Esophagus (tissue), 2 donors: ENCODE measurements at regions not wholly inside any gene's neighbourhood (a gene's known extent, or its start where the extent isn't known, plus 50 kb on each side); places are given as distances from the start of the nearest gene placed in this dataset.

Experiments used
- H3K27ac ChIP-seq, 2 donors: one replicate each; pipeline ENCODE4 v1.5.1; 2013; ENCODE audit warnings: low read depth in 2 of 2, mild to moderate bottlenecking in 2 of 2, inconsistent platforms in 1 of 2, low read length in 1 of 2, moderate library complexity in 1 of 2
- H3K27me3 ChIP-seq, 2 donors: one replicate each; pipeline ENCODE4 v1.6.1; 2013; ENCODE audit warnings: low read length in 2 of 2, control low read depth in 1 of 2, mild to moderate bottlenecking in 1 of 2; ENCODE audit not compliant: insufficient read depth in 2 of 2, control insufficient read depth in 1 of 2
- H3K36me3 ChIP-seq, 2 donors: one replicate each; pipeline ENCODE4 v1.6.1; 2013; ENCODE audit warnings: low read length in 1 of 2; ENCODE audit not compliant: control insufficient read depth in 2 of 2, insufficient read depth in 2 of 2
- H3K4me1 ChIP-seq, 2 donors: one replicate each; pipeline ENCODE4 v1.6.1; 2013; ENCODE audit warnings: low read length in 1 of 2; ENCODE audit not compliant: control insufficient read depth in 2 of 2, insufficient read depth in 2 of 2
- H3K4me3 ChIP-seq, 2 donors: one replicate each; pipeline ENCODE4 v1.5.1; 2013; ENCODE audit warnings: low read length in 2 of 2, mild to moderate bottlenecking in 2 of 2, low read depth in 1 of 2, moderate library complexity in 1 of 2
- H3K9me3 ChIP-seq, 2 donors: one replicate each; pipeline ENCODE4 v1.6.1; 2013; ENCODE audit warnings: mild to moderate bottlenecking in 2 of 2, low read depth in 1 of 2, low read length in 1 of 2, moderate library complexity in 1 of 2; ENCODE audit not compliant: control insufficient read depth in 2 of 2, insufficient read depth in 1 of 2
- WGBS, 2 donors: extraction: QIAGEN DNeasy Blood & Tissue Kit; methylation state at CpG; one replicate each; pipeline ENCODE4 v1.1.7; 2013; 5-methylcytosine and 5-hydroxymethylcytosine counted together
- donor health status: healthy with polysubstance abuse.
- donor health status: Bipolar disorder and iron deficiency.

DNA sequence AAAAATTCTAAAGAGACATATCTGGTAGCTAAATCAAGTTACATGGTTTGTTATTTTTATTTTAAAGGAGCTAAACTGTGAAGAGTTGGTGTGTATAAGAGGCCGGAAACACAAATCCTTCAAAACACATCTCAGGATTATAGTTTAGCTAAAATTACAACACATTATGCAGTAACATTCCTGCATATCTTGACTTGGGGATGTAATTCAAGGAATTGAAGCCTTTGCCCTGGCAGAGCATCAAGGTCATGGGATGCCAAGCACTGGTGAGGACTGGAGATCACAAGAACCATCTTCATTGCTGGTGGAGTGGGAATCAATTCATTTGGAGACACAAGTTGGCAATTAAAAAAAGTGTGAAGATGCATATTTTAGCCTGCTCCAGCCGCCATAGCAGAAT, 86.8 kb upstream of the LSM6 start:
- Histone ChIP-seq H3K4me1 (no peaks in the 10 kb centered on the region), H3K27ac (no peak overlapping the region), H3K36me3 (no peaks in the 10 kb centered on the region), H3K4me3 (no peak overlapping the region), H3K27me3 (no peaks in the 10 kb centered on the region), H3K9me3 (no peaks in the 10 kb centered on the region)
- 90 to 95% methylated on average over 2 of the region's 2 CpGs for WGBS, 2 donors

DNA sequence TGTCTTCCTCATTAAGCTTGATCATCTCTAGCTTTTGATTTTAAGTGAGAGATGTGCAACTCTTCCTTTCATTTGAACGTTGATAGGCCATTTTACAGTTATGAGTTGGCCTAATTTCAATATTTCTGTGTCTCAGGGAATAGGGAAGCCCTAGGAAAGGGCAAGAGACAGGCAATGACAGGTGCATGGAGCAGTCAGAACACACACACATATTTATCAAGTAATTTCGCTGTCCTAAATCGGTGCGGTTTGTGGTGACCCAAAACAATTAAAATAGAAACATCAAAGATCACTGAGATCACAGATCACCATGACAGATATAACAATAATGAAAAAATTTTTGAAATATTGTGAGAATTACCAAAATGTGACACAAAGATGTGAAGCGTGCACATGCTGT, 87.7 kb upstream of the LSM6 start:
- WGBS, 2 donors = 84 to 85% methylated on average over 5 of the region's 5 CpGs
- Histone ChIP-seq H3K27me3 (no peaks in the 10 kb centered on the region), H3K27ac (no peak overlapping the region), H3K4me3 (no peak overlapping the region), H3K4me1 (no peaks in the 10 kb centered on the region), H3K9me3 (no peaks in the 10 kb centered on the region), H3K36me3 (no peaks in the 10 kb centered on the region)

GRCh38 chr4:146076081-146076480, 99.4 kb upstream of the LSM6 start:
- 85 to 88% methylated on average over 6 of the region's 6 CpGs for WGBS, 2 donors
- Histone ChIP-seq H3K36me3 (no peaks in the 10 kb centered on the region), H3K9me3 (no peaks in the 10 kb centered on the region), H3K4me3 (no peak overlapping the region), H3K4me1 (no peaks in the 10 kb centered on the region), H3K27me3 (no peaks in the 10 kb centered on the region), H3K27ac (no peak overlapping the region)

DNA sequence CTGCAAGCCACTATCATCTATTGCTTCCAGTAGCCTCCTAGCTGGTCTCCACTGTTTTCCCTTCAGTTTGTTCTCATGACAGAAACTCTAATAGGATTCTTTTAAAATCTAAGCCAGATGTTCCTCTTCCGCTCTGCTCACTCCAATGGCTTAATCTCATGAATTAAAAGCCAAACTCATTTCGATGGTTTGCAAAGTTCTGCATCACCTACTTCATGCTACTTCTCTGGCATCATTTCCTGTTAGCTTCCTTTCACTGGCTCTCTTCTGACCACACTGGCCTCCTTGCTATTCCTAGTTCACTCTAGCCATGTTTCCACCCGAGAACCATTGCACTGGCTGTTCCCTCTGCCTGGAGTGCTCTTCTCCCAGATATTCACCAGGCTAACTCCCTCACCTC, 102.0 kb upstream of the LSM6 start:
- Histone ChIP-seq H3K9me3 (no peaks in the 10 kb centered on the region), H3K27ac (no peak overlapping the region), H3K4me3 (no peak overlapping the region), H3K4me1 (no peaks in the 10 kb centered on the region), H3K36me3 (no peaks in the 10 kb centered on the region), H3K27me3 (no peaks in the 10 kb centered on the region)
- 72 to 73% methylated on average over 3 of the region's 3 CpGs for WGBS, 2 donors

GRCh38 chr4:146072376-146072775, 103.1 kb upstream of the LSM6 start:
- Histone ChIP-seq H3K27me3 (no peaks in the 10 kb centered on the region), H3K36me3 (no peaks in the 10 kb centered on the region), H3K9me3 (no peaks in the 10 kb centered on the region), H3K4me1 (no peaks in the 10 kb centered on the region), H3K4me3 (no peak overlapping the region), H3K27ac (no peak overlapping the region)
- 80 to 86% methylated on average over 1 of the region's 1 CpG for WGBS, 2 donors

DNA sequence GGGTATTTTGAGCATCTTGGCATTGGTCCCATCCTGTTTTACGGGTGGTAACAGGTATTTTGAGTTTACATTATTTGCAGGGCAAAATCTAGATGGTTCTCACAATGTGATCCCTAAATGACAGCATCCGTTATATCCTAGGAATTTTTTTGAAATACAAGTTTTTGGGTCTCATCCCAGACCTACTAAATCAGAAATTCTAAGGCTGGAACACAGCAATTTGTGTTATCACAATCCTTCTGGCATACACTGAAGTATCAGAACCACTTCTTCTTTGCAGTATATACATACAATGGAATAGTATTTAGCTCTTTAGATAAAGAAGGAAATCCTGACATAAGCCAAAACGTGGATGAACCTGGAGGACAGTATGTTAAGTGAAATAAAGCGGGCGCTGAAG, 104.1 kb upstream of the LSM6 start:
- Histone ChIP-seq H3K4me3 (no peak overlapping the region), H3K9me3 (no peaks in the 10 kb centered on the region), H3K27ac (no peak overlapping the region), H3K36me3 (no peaks in the 10 kb centered on the region), H3K4me1 (no peaks in the 10 kb centered on the region), H3K27me3 (no peaks in the 10 kb centered on the region)
- 77 to 82% methylated on average over 5 of the region's 5 CpGs for WGBS, 2 donors

DNA sequence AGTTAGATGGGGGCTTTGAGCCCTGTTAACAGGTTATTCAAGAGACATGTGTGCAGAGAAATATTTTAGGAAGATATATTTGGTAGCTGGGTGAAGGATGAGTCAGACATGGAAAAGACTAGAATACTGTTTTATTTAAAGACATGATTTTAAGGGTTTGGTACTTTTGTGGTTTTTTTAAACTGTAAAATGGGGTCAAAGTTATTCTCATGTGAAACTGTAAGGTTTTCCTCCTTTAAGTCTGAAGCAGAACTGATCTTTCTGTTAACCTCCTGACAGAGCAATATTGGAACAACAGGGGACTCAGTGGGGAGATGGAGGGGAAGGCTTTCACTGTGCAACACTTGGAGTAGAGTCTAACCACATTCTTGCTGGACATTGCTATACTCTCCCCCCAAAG, 112.4 kb upstream of the LSM6 start:
- no peaks in the 10 kb centered on the region for H3K36me3 ChIP-seq
- no peak overlapping the region for H3K4me3 ChIP-seq
- no peak overlapping the region for H3K27ac ChIP-seq
- H3K9me3 ChIP-seq = no peaks in the 10 kb centered on the region
- peaks cover 0 to 4% of the 10 kb centered on the region in 2 donors for H3K27me3 ChIP-seq
- H3K4me1 ChIP-seq = no peaks in the 10 kb centered on the region

DNA sequence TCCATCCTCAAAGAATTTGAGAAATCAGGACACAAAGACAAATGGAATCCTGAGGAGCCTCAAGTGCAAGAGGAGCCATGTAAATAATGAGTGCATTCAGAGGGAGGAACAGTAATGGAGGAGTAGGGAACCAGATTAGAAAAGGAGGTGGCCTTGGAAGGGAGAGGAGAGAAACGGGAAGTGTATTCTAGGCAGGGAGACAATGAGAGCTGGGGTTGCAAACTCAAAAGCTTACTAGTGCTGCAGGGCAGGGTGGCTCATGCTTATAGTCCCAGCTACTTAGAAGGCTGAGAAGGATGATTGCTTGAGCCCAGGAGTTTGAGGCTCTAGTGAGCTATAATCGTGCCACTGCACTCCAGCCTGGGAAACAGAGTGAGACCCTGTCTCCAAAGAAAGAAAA, 113.2 kb upstream of the LSM6 start:
- 75 to 78% methylated on average over 2 of the region's 2 CpGs for WGBS, 2 donors
- Histone ChIP-seq H3K4me1 (no peaks in the 10 kb centered on the region), H3K36me3 (no peaks in the 10 kb centered on the region), H3K27me3 (peaks cover 0 to 4% of the 10 kb centered on the region in 2 donors), H3K4me3 (no peak overlapping the region), H3K9me3 (no peaks in the 10 kb centered on the region), H3K27ac (no peak overlapping the region)

- Histone ChIP-seq H3K4me1 (no peaks in the 10 kb centered on the region), H3K9me3 (no peaks in the 10 kb centered on the region), H3K4me3 (no peak overlapping the region), H3K27ac (no peak overlapping the region), H3K27me3 (peaks cover 0 to 4% of the 10 kb centered on the region in 2 donors), H3K36me3 (no peaks in the 10 kb centered on the region)
- 63 to 65% methylated on average over 4 of the region's 4 CpGs for WGBS, 2 donors
Observed at GRCh38 chr4:146061610-146062334, 113.7 kb upstream of the LSM6 start.

- Histone ChIP-seq H3K9me3 (no peaks in the 10 kb centered on the region), H3K27ac (no peak overlapping the region), H3K27me3 (peaks cover 0 to 4% of the 10 kb centered on the region in 2 donors), H3K4me1 (no peaks in the 10 kb centered on the region), H3K36me3 (no peaks in the 10 kb centered on the region), H3K4me3 (no peak overlapping the region)
- WGBS, 2 donors = 63 to 65% methylated on average over 3 of the region's 3 CpGs
Observed at GRCh38 chr4:146059865-146060264, 115.7 kb upstream of the LSM6 start.
